ENCODE measurements at regions not wholly inside any gene's neighbourhood (a gene's known extent, or its start where the extent isn't known, plus 50 kb on each side); places are given as distances from the start of the nearest gene placed in this dataset.
A peak's percentile ranks its signal among the peaks of the same experiment; 100 is the strongest.

- Histone ChIP-seq H3K4me1 (no peaks in the 10 kb centered on the region), H3K4me3 (no peak overlapping the region), H3K27me3 (no peaks in the 10 kb centered on the region), H3K9me3 (no peaks in the 10 kb centered on the region), H3K36me3 (no peaks in the 10 kb centered on the region), H3K27ac (peak overlapping the region; percentile 70 to 76)
- no peak for DNase-seq
- intact Hi-C loops (cut with DNase I; ENCODE audit: low total_unique reads), result no loop called here
- TF ChIP-seq POLR2A (IDR thresholded peaks at IDR 0.05) (no peak), CTCF (IDR thresholded peaks at IDR 0.05) (no peak)
These were observed 411.6 kb upstream of the DPP6 start for GRCh38 chr7:153640586-153640985.

DNA sequence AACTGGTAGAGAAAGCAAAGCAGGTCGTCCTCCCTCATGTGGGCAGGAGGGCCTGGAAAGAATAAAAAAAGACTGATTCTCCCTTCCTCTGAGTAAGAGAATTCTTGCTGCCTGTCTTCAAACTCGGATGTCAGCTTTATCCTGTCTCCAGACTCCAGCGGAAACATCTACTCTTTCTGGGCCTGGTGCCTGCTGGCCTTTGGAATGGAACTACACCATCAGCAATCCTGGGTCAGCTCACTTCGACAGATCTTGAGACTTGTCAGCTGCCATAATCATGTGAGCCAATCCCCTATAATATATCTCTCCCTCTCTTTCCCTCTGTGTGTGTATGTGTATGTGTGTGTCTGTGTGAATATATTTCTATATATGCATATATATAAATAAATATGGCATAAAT lies 411.0 kb upstream of the DPP6 start:
- intact Hi-C loops (cut with DNase I; ENCODE audit: low total_unique reads), result no loop called here
- H3K9me3 ChIP-seq, result no peaks in the 10 kb centered on the region
- H3K27ac ChIP-seq, result peak overlapping the region; percentile 70 to 76
- peak; percentile 70 to 82 for DNase-seq
- TF ChIP-seq POLR2A (IDR thresholded peaks at IDR 0.05), result no peak
- no peak for TF ChIP-seq CTCF (IDR thresholded peaks at IDR 0.05)
- H3K36me3 ChIP-seq, result no peaks in the 10 kb centered on the region
- H3K27me3 ChIP-seq, result no peaks in the 10 kb centered on the region
- no peaks in the 10 kb centered on the region for H3K4me1 ChIP-seq
- no peak overlapping the region for H3K4me3 ChIP-seq

- intact Hi-C loops (cut with DNase I; ENCODE audit: low total_unique reads), result no loop called here
- no peak for DNase-seq
- H3K27me3 ChIP-seq, result no peaks in the 10 kb centered on the region
- H3K36me3 ChIP-seq, result no peaks in the 10 kb centered on the region
- no peaks in the 10 kb centered on the region for H3K4me1 ChIP-seq
- H3K4me3 ChIP-seq, result no peak overlapping the region
- no peak for TF ChIP-seq POLR2A (IDR thresholded peaks at IDR 0.05)
- TF ChIP-seq CTCF (IDR thresholded peaks at IDR 0.05), result no peak
- H3K27ac ChIP-seq, result no peak overlapping the region
- H3K9me3 ChIP-seq, result no peaks in the 10 kb centered on the region
These were observed 409.2 kb upstream of the DPP6 start for GRCh38 chr7:153642989-153643388.

- H3K27ac ChIP-seq, result no peak overlapping the region
- DNase-seq, result no peak
- H3K27me3 ChIP-seq, result no peaks in the 10 kb centered on the region
- TF ChIP-seq POLR2A (IDR thresholded peaks at IDR 0.05) (no peak), CTCF (IDR thresholded peaks at IDR 0.05) (no peak)
- H3K36me3 ChIP-seq, result no peaks in the 10 kb centered on the region
- H3K4me1 ChIP-seq, result no peaks in the 10 kb centered on the region
- H3K4me3 ChIP-seq, result no peak overlapping the region
- intact Hi-C loops (cut with DNase I; ENCODE audit: low total_unique reads), result no loop called here
- no peaks in the 10 kb centered on the region for H3K9me3 ChIP-seq
These were observed 394.9 kb upstream of the DPP6 start for GRCh38 chr7:153657182-153657800.

- no peak overlapping the region for H3K27ac ChIP-seq
- no peak for DNase-seq
- H3K36me3 ChIP-seq, result no peaks in the 10 kb centered on the region
- H3K27me3 ChIP-seq, result no peaks in the 10 kb centered on the region
- TF ChIP-seq POLR2A (IDR thresholded peaks at IDR 0.05) (no peak), CTCF (IDR thresholded peaks at IDR 0.05) (no peak)
- H3K9me3 ChIP-seq, result no peaks in the 10 kb centered on the region
- no peaks in the 10 kb centered on the region for H3K4me1 ChIP-seq
- no peak overlapping the region for H3K4me3 ChIP-seq
- intact Hi-C loops (cut with DNase I; ENCODE audit: low total_unique reads), result no loop called here
These were observed 377.1 kb upstream of the DPP6 start for GRCh38 chr7:153675131-153675530.
